ENCODE measurements at regions not wholly inside any gene's neighbourhood (a gene's known extent, or its start where the extent isn't known, plus 50 kb on each side); places are given as distances from the start of the nearest gene placed in this dataset.

- H3F3A ChIP-seq (ENCODE audit: insufficient read depth, low read length, poor library complexity, severe bottlenecking): no peaks in the 10 kb centered on the region
- H3K27me3 ChIP-seq (ENCODE audit: insufficient read depth, low read depth, low read length): no peaks in the 10 kb centered on the region
- no peak overlapping the region for H3K9ac ChIP-seq (ENCODE audit: low read length)
- H3K36me3 ChIP-seq (ENCODE audit: insufficient read depth, low read length): no peaks in the 10 kb centered on the region
- H4K20me1 ChIP-seq (ENCODE audit: insufficient read depth): no peaks in the 10 kb centered on the region
- no peak overlapping the region for H2AFZ ChIP-seq (ENCODE audit: low read depth, low read length)
- no peaks in the 10 kb centered on the region for H3K9me2 ChIP-seq (ENCODE audit: insufficient read depth, low read length)
- no peaks in the 10 kb centered on the region for H3K79me2 ChIP-seq (replicated peaks; ENCODE audit: insufficient read depth, low read length)
- H3K4me2 ChIP-seq (ENCODE audit: low read length): no peak overlapping the region
- TF ChIP-seq EZH2 (IDR thresholded peaks at IDR 0.05; ENCODE audit: borderline replicate concordance, insufficient read depth, low read length, poor library complexity, severe bottlenecking): no peak
- no peak for TF ChIP-seq POLR2AphosphoS5 (IDR thresholded peaks at IDR 0.05)
- TF ChIP-seq EP300 (conservative IDR thresholded peaks at IDR 0.05; ENCODE audit: poor library complexity, severe bottlenecking): no peak
- H3K27ac ChIP-seq (ENCODE audit: low read length): no peak overlapping the region
- no peaks in the 10 kb centered on the region for H3K9me3 ChIP-seq (ENCODE audit: low read length)
- H3K4me3 ChIP-seq (ENCODE audit: low read length): no peak overlapping the region
Measured at GRCh38 chr13:33519561-33520467, 234.3 kb upstream of the STARD13 start.

DNA sequence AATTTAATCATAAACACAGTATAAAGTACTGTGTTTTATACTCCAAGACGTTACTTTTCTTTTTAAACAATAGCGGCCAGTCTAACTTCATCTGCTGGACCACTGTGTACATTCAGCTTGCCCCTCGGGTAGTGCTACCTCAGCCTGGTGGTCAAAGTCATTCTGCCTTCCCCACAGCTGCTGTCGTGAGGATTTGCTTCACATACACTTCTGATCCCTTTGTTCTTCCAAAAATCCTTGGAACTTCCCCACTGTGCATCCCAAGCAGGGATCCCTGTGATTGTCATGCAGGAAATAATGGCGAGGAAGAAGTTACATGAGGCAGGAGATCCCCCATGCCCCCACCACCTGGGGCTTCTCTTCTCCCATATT, 234.9 kb upstream of the STARD13 start:
- no peak overlapping the region for H2AFZ ChIP-seq (ENCODE audit: low read depth, low read length)
- H3K36me3 ChIP-seq (ENCODE audit: insufficient read depth, low read length): no peaks in the 10 kb centered on the region
- TF ChIP-seq REST (IDR thresholded peaks at IDR 0.05; ENCODE audit: borderline replicate concordance) (no peak), MXI1 (conservative IDR thresholded peaks at IDR 0.05; ENCODE audit: poor library complexity, severe bottlenecking) (no peak), POLR2AphosphoS5 (IDR thresholded peaks at IDR 0.05) (no peak), TAF1 (IDR thresholded peaks at IDR 0.05; ENCODE audit: low read depth) (no peak), EP300 (conservative IDR thresholded peaks at IDR 0.05; ENCODE audit: poor library complexity, severe bottlenecking) (no peak), EZH2 (IDR thresholded peaks at IDR 0.05; ENCODE audit: borderline replicate concordance, insufficient read depth, low read length, poor library complexity, severe bottlenecking) (no peak), RAD21 (conservative IDR thresholded peaks at IDR 0.05) (no peak), SMC3 (conservative IDR thresholded peaks at IDR 0.05; ENCODE audit: poor library complexity) (no peak)
- TF ChIP-seq, protein P1, sequence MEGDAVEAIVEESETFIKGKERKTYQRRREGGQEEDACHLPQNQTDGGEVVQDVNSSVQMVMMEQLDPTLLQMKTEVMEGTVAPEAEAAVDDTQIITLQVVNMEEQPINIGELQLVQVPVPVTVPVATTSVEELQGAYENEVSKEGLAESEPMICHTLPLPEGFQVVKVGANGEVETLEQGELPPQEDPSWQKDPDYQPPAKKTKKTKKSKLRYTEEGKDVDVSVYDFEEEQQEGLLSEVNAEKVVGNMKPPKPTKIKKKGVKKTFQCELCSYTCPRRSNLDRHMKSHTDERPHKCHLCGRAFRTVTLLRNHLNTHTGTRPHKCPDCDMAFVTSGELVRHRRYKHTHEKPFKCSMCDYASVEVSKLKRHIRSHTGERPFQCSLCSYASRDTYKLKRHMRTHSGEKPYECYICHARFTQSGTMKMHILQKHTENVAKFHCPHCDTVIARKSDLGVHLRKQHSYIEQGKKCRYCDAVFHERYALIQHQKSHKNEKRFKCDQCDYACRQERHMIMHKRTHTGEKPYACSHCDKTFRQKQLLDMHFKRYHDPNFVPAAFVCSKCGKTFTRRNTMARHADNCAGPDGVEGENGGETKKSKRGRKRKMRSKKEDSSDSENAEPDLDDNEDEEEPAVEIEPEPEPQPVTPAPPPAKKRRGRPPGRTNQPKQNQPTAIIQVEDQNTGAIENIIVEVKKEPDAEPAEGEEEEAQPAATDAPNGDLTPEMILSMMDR (IDR thresholded peaks at IDR 0.05; ENCODE audit: poor library complexity, severe bottlenecking): no peak
- no peak overlapping the region for H3K9ac ChIP-seq (ENCODE audit: low read length)
- H3K4me3 ChIP-seq (ENCODE audit: low read length): no peak overlapping the region
- H3F3A ChIP-seq (ENCODE audit: insufficient read depth, low read length, poor library complexity, severe bottlenecking): no peaks in the 10 kb centered on the region
- H3K79me2 ChIP-seq (replicated peaks; ENCODE audit: insufficient read depth, low read length): no peaks in the 10 kb centered on the region
- no peak overlapping the region for H3K4me2 ChIP-seq (ENCODE audit: low read length)
- H4K20me1 ChIP-seq (ENCODE audit: insufficient read depth): no peaks in the 10 kb centered on the region
- no peak overlapping the region for H3K27ac ChIP-seq (ENCODE audit: low read length)
- no peaks in the 10 kb centered on the region for H3K9me2 ChIP-seq (ENCODE audit: insufficient read depth, low read length)
- H3K9me3 ChIP-seq (ENCODE audit: low read length): no peaks in the 10 kb centered on the region
- H3K27me3 ChIP-seq (ENCODE audit: insufficient read depth, low read depth, low read length): no peaks in the 10 kb centered on the region
